Muscle layer of duodenum (tissue), 2 donors: ENCODE measurements at regions not wholly inside any gene's neighbourhood (a gene's known extent, or its start where the extent isn't known, plus 50 kb on each side); places are given as distances from the start of the nearest gene placed in this dataset.

ENCODE experiments used
- H3K27ac ChIP-seq: one replicate; pipeline ENCODE4 v1.7.0; 2013; ENCODE audit warnings: mild to moderate bottlenecking, low read length
- H3K27me3 ChIP-seq: one replicate; pipeline ENCODE4 v1.7.0; 2013; ENCODE audit warnings: low read depth, mild to moderate bottlenecking, control low read depth, low read length
- H3K36me3 ChIP-seq, 2 donors: one replicate each; pipeline ENCODE4 v1.7.0; 2013; ENCODE audit warnings: low read length in 2 of 2, control low read depth in 1 of 2, mild to moderate bottlenecking in 1 of 2; ENCODE audit not compliant: insufficient read depth in 2 of 2, control insufficient read depth in 1 of 2
- H3K4me1 ChIP-seq, 2 donors: one replicate each; pipeline ENCODE4 v1.7.0; 2013; ENCODE audit warnings: low read length in 2 of 2, mild to moderate bottlenecking in 2 of 2, control low read depth in 1 of 2, moderate library complexity in 1 of 2; ENCODE audit not compliant: insufficient read depth in 2 of 2, control insufficient read depth in 1 of 2
- H3K4me3 ChIP-seq, 2 donors: one replicate each; pipeline ENCODE4 v1.7.0; 2013; ENCODE audit warnings: low read length in 2 of 2, low read depth in 1 of 2, mild to moderate bottlenecking in 1 of 2
- H3K9me3 ChIP-seq, 2 donors: one replicate each; pipeline ENCODE4 v1.7.0; 2013; ENCODE audit warnings: low read length in 2 of 2, control low read depth in 1 of 2, mild to moderate bottlenecking in 1 of 2; ENCODE audit not compliant: control insufficient read depth in 1 of 2
- donor health status: healthy.

DNA sequence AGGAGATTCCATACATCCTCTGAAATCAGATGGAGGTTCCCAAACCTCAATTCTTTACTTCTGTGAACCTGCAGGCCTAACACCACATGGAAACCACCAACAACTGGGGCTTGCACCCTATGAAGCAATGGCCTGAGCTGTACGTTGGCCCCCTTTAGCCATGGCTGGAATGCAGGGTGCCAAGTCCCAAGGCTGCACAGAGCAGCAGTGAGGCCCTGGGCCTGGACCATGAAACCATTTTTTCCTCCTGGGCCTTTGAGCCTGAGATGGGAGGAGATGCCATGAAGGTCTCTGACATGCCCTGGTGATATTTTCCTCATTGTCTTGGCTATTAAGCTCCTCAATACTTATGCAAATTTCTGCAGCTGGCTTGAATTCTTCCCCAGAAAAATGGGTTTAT is 983.8 kb downstream of the CDH9 start:
- Histone ChIP-seq H3K27ac (no peak overlapping the region), H3K4me1 (no peaks in the 10 kb centered on the region), H3K27me3 (no peaks in the 10 kb centered on the region), H3K9me3 (no peaks in the 10 kb centered on the region), H3K36me3 (no peaks in the 10 kb centered on the region), H3K4me3 (no peak overlapping the region)

DNA sequence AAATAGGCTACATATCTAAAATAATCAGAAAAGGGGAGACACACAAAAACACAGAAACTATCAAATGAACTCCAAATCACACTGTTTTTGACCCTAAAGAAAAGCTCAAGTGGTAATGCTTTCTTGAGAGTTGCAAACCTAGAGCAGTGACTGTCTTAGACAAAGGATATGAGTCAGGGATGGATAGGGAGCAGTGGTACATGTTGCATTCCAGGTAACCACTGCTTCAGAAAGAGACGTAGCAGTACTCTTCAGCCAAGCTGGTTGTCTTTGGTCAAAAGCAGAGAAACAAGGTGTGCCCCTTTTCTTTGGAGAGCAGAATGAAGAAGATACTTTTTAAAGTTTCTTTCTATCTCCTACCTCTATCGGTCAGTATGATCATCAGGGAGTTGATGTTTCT is 1003.6 kb downstream of the CDH9 start:
- no peaks in the 10 kb centered on the region for H3K9me3 ChIP-seq
- H3K4me3 ChIP-seq = no peak overlapping the region
- H3K4me1 ChIP-seq = no peaks in the 10 kb centered on the region
- no peaks in the 10 kb centered on the region for H3K36me3 ChIP-seq
- no peaks in the 10 kb centered on the region for H3K27me3 ChIP-seq
- H3K27ac ChIP-seq = no peak overlapping the region

- Histone ChIP-seq H3K9me3 (no peaks in the 10 kb centered on the region), H3K4me1 (no peaks in the 10 kb centered on the region), H3K27ac (no peak overlapping the region), H3K4me3 (no peak overlapping the region), H3K27me3 (no peaks in the 10 kb centered on the region), H3K36me3 (no peaks in the 10 kb centered on the region)
Observed at GRCh38 chr5:26031481-26031880, 1006.9 kb downstream of the CDH9 start.

- no peak overlapping the region for H3K4me3 ChIP-seq
- no peaks in the 10 kb centered on the region for H3K27me3 ChIP-seq
Observed at GRCh38 chr5:26026044-26026443, 1012.3 kb downstream of the CDH9 start.

GRCh38 chr5:26024774-26025173 is 1013.6 kb downstream of the CDH9 start:
- no peak overlapping the region for H3K27ac ChIP-seq
- H3K9me3 ChIP-seq = no peaks in the 10 kb centered on the region
- H3K27me3 ChIP-seq = no peaks in the 10 kb centered on the region
- H3K4me3 ChIP-seq = no peak overlapping the region
- no peaks in the 10 kb centered on the region for H3K36me3 ChIP-seq
- no peaks in the 10 kb centered on the region for H3K4me1 ChIP-seq

More at GRCh38 chr5:26026044-26026443, 1012.3 kb downstream of the CDH9 start:
- H3K36me3 ChIP-seq = no peaks in the 10 kb centered on the region
- no peaks in the 10 kb centered on the region for H3K4me1 ChIP-seq
- no peaks in the 10 kb centered on the region for H3K9me3 ChIP-seq
- no peak overlapping the region for H3K27ac ChIP-seq

- no peaks in the 10 kb centered on the region for H3K9me3 ChIP-seq
- no peaks in the 10 kb centered on the region for H3K27me3 ChIP-seq
- no peak overlapping the region for H3K27ac ChIP-seq
- H3K4me1 ChIP-seq = no peaks in the 10 kb centered on the region
- no peak overlapping the region for H3K4me3 ChIP-seq
- H3K36me3 ChIP-seq = no peaks in the 10 kb centered on the region
Observed at GRCh38 chr5:26023361-26023760, 1015.0 kb downstream of the CDH9 start.

- H3K4me1 ChIP-seq = no peaks in the 10 kb centered on the region
Observed at GRCh38 chr5:26014206-26014605, 1024.2 kb downstream of the CDH9 start.

DNA sequence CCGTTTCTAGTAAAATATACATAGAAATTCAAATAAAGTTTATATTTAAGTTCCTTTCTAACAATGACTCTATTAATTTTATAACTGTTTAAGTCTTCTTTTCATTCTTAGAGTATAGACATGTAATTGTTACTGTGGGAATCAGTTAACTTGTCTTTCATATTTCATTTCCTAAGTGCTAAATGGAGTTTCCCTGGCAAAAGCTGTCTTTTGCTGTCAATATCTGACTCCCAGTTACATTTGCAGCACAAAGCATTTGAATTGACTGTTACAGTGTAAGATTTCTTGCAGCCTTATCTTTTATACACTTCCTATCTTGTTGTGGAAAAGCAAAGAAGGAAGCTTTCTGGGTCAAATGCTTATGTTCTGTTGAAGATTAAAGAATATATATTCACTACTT is 1026.3 kb downstream of the CDH9 start:
- Histone ChIP-seq H3K36me3 (no peaks in the 10 kb centered on the region), H3K27ac (no peak overlapping the region), H3K27me3 (no peaks in the 10 kb centered on the region), H3K9me3 (no peaks in the 10 kb centered on the region), H3K4me3 (no peak overlapping the region), H3K4me1 (no peaks in the 10 kb centered on the region)

More at GRCh38 chr5:26014206-26014605, 1024.2 kb downstream of the CDH9 start:
- no peak overlapping the region for H3K27ac ChIP-seq
- H3K9me3 ChIP-seq = no peaks in the 10 kb centered on the region
- H3K36me3 ChIP-seq = no peaks in the 10 kb centered on the region
- H3K27me3 ChIP-seq = no peaks in the 10 kb centered on the region
- H3K4me3 ChIP-seq = no peak overlapping the region

GRCh38 chr5:26009742-26010141 is 1028.6 kb downstream of the CDH9 start:
- Histone ChIP-seq H3K4me1 (no peaks in the 10 kb centered on the region), H3K4me3 (no peak overlapping the region), H3K27ac (no peak overlapping the region), H3K27me3 (no peaks in the 10 kb centered on the region), H3K9me3 (no peaks in the 10 kb centered on the region), H3K36me3 (no peaks in the 10 kb centered on the region)

DNA sequence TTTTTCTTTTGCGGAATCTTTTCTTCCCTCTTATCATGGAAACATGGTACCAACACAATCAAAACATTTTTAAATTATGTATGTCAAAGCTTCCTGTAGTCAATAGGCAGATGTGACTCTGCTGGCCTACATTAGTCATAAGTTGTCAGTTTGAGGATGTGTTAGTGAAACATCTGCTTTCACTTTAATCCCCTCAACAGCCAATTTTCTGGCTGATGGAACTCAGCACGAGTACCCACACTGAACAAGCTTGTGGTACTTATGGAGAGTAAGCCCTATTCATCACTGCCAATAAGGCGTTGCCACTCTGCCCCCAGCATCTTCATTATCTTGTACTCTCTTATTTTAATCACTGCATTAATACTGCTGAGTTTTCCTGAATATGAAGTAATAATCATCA is 1034.4 kb downstream of the CDH9 start:
- Histone ChIP-seq H3K4me3 (no peak overlapping the region), H3K4me1 (no peaks in the 10 kb centered on the region), H3K9me3 (no peaks in the 10 kb centered on the region), H3K36me3 (no peaks in the 10 kb centered on the region), H3K27ac (no peak overlapping the region), H3K27me3 (no peaks in the 10 kb centered on the region)

GRCh38 chr5:25995209-25995608 is 1043.2 kb downstream of the CDH9 start:
- Histone ChIP-seq H3K27me3 (no peaks in the 10 kb centered on the region), H3K27ac (no peak overlapping the region), H3K9me3 (no peaks in the 10 kb centered on the region), H3K4me1 (no peaks in the 10 kb centered on the region), H3K36me3 (no peaks in the 10 kb centered on the region), H3K4me3 (no peak overlapping the region)

GRCh38 chr5:25993701-25994100 is 1044.7 kb downstream of the CDH9 start:
- Histone ChIP-seq H3K4me3 (no peak overlapping the region), H3K27ac (no peak overlapping the region), H3K9me3 (no peaks in the 10 kb centered on the region), H3K36me3 (no peaks in the 10 kb centered on the region), H3K27me3 (no peaks in the 10 kb centered on the region), H3K4me1 (no peaks in the 10 kb centered on the region)
